ENCODE measurements at regions not wholly inside any gene's neighbourhood (a gene's known extent, or its start where the extent isn't known, plus 50 kb on each side); places are given as distances from the start of the nearest gene placed in this dataset.

DNA sequence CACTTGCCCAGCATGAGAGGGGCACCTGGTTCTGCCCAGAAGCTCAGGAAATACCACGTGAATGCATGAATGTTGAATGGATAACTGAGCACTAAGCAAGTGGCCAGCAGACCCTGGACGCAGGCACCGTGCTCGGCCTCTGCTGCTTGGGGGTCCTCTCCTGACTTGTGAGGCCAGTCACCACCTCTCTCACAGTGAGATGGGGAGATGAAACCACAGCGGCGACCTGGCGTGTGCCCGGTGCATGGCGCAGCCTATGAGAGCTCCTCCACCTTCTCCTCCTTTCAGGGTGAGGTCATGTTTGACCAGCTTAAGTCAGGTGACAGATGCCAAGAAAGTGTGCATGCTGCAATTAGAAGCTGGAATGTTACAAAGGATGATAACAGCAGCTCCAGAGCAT is 75.5 kb downstream of the HMX1 start:
- no peaks in the 10 kb centered on the region for H3K9me3 ChIP-seq (ENCODE audit: low read depth)
- H3K4me1 ChIP-seq (ENCODE audit: insufficient read depth) = no peaks in the 10 kb centered on the region
- H2AFZ ChIP-seq = no peak overlapping the region
- no peak overlapping the region for H3K4me2 ChIP-seq
- WGBS (ENCODE audit: low lambda C conversion rate, missing lambda C conversion rate) = 93% methylated on average over 9 of the region's 9 CpGs
- TF ChIP-seq EZH2phosphoT487 (IDR thresholded peaks at IDR 0.05; ENCODE audit: low read depth, severe bottlenecking, unreplicated experiment) (no peak), EZH2 (IDR thresholded peaks at IDR 0.05; ENCODE audit: borderline replicate concordance) (no peak)
- TF ChIP-seq, protein P1, sequence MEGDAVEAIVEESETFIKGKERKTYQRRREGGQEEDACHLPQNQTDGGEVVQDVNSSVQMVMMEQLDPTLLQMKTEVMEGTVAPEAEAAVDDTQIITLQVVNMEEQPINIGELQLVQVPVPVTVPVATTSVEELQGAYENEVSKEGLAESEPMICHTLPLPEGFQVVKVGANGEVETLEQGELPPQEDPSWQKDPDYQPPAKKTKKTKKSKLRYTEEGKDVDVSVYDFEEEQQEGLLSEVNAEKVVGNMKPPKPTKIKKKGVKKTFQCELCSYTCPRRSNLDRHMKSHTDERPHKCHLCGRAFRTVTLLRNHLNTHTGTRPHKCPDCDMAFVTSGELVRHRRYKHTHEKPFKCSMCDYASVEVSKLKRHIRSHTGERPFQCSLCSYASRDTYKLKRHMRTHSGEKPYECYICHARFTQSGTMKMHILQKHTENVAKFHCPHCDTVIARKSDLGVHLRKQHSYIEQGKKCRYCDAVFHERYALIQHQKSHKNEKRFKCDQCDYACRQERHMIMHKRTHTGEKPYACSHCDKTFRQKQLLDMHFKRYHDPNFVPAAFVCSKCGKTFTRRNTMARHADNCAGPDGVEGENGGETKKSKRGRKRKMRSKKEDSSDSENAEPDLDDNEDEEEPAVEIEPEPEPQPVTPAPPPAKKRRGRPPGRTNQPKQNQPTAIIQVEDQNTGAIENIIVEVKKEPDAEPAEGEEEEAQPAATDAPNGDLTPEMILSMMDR (IDR thresholded peaks at IDR 0.05; ENCODE audit: poor library complexity) = no peak
- H3K9me2 ChIP-seq (replicated peaks; ENCODE audit: insufficient read depth) = no peaks in the 10 kb centered on the region
- no peak overlapping the region for H3K4me3 ChIP-seq
- no peaks in the 10 kb centered on the region for H3K27me3 ChIP-seq
- no peak overlapping the region for H3K27ac ChIP-seq
- H3K79me2 ChIP-seq = no peaks in the 10 kb centered on the region
- no peaks in the 10 kb centered on the region for H3K36me3 ChIP-seq (replicated peaks; ENCODE audit: insufficient read depth, low read depth)
- DNase-seq (ENCODE audit: low spot score) = no peak
- no peaks in the 10 kb centered on the region for H4K20me1 ChIP-seq (ENCODE audit: insufficient read depth, poor library complexity, severe bottlenecking)

DNA sequence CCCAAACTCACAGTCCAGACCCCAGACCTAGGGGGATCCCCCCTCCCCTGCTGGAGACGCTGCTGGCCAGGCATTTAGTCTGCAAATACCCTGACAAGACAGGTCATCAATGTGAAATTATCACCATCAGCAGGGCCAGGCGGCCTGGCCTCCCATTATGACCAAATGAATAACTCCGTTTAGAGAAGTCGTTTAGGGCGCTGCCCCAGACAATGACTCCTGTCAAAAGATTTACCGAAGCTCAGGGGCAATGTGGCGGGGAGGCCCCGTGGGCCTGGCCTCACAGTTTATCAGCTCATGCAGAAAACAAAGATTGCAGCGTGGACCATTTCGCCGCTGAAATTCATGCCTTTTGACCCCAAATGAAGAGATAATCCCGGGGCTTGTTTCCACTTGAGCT is 76.5 kb downstream of the HMX1 start:
- Histone ChIP-seq H3K27ac (no peak overlapping the region), H3K4me3 (no peak overlapping the region), H3K27me3 (no peaks in the 10 kb centered on the region), H2AFZ (no peak overlapping the region), H3K36me3 (replicated peaks; ENCODE audit: insufficient read depth, low read depth) (no peaks in the 10 kb centered on the region), H4K20me1 (ENCODE audit: insufficient read depth, poor library complexity, severe bottlenecking) (no peaks in the 10 kb centered on the region), H3K79me2 (no peaks in the 10 kb centered on the region), H3K4me1 (ENCODE audit: insufficient read depth) (no peaks in the 10 kb centered on the region), H3K9me2 (replicated peaks; ENCODE audit: insufficient read depth) (no peaks in the 10 kb centered on the region), H3K9me3 (ENCODE audit: low read depth) (no peaks in the 10 kb centered on the region), H3K4me2 (no peak overlapping the region)
- TF ChIP-seq EZH2phosphoT487 (IDR thresholded peaks at IDR 0.05; ENCODE audit: low read depth, severe bottlenecking, unreplicated experiment) (no peak), EZH2 (IDR thresholded peaks at IDR 0.05; ENCODE audit: borderline replicate concordance) (no peak)
- TF ChIP-seq, protein P1 (IDR thresholded peaks at IDR 0.05; ENCODE audit: poor library complexity) = no peak
- no peak for DNase-seq (ENCODE audit: low spot score)
- WGBS (ENCODE audit: low lambda C conversion rate, missing lambda C conversion rate) = 33% methylated on average over 12 of the region's 12 CpGs

DNA sequence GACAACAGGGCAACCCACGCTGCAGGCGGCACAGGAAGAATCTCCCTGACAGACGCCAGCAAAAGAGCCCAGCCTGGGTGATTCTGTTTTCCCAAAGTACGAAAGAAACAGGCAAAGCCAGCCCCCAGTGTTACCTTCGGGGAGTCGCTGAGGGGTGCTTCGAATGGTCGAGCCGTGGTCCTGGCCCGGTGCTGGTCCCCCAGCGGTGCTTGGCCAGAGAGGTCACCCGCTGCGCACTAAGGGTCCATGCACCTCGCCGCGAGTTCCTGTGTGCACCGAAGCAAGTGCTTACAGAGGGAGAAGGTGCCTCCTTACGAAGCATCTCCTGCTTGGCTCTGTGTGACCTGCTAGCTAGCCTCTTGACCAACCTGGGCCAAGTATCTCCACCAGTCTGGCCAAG is 77.1 kb downstream of the HMX1 start:
- Histone ChIP-seq H3K36me3 (replicated peaks; ENCODE audit: insufficient read depth, low read depth) (no peaks in the 10 kb centered on the region), H3K9me2 (replicated peaks; ENCODE audit: insufficient read depth) (no peaks in the 10 kb centered on the region), H3K4me1 (ENCODE audit: insufficient read depth) (no peaks in the 10 kb centered on the region), H3K79me2 (no peaks in the 10 kb centered on the region), H3K9me3 (ENCODE audit: low read depth) (no peaks in the 10 kb centered on the region), H3K27ac (no peak overlapping the region), H4K20me1 (ENCODE audit: insufficient read depth, poor library complexity, severe bottlenecking) (no peaks in the 10 kb centered on the region), H3K4me2 (no peak overlapping the region), H3K27me3 (no peaks in the 10 kb centered on the region), H2AFZ (no peak overlapping the region), H3K4me3 (no peak overlapping the region)
- 95% methylated on average over 17 of the region's 18 CpGs for WGBS (ENCODE audit: low lambda C conversion rate, missing lambda C conversion rate)
- DNase-seq (ENCODE audit: low spot score) = no peak
- no peak for TF ChIP-seq EZH2phosphoT487 (IDR thresholded peaks at IDR 0.05; ENCODE audit: low read depth, severe bottlenecking, unreplicated experiment)
- TF ChIP-seq, protein P1 (IDR thresholded peaks at IDR 0.05; ENCODE audit: poor library complexity) = no peak
- no peak for TF ChIP-seq EZH2 (IDR thresholded peaks at IDR 0.05; ENCODE audit: borderline replicate concordance)
